NCI-H1417 treated with DMSO at 0.1 percent for 48 hours (cell line): ENCODE measurements at regions not wholly inside any gene's neighbourhood (a gene's known extent, or its start where the extent isn't known, plus 50 kb on each side); places are given as distances from the start of the nearest gene placed in this dataset.

ENCODE experiments used
- DNase-seq: peaks from one replicate; lab custom pipeline; 2025; lab: John Stamatoyannopoulos, UW

- no peak for DNase-seq
These were observed 109.7 kb downstream of the LSM3 start for GRCh38 chr3:14288177-14288788.

GRCh38 chr3:14288833-14289451 lies 110.3 kb downstream of the LSM3 start:
- no peak for DNase-seq

GRCh38 chr3:14289590-14290461 lies 111.2 kb downstream of the LSM3 start:
- DNase-seq, result no peak

- DNase-seq, result no peak
These were observed 111.6 kb upstream of the SLC6A6 start for GRCh38 chr3:14290631-14291385.

GRCh38 chr3:14295037-14295436 lies 107.4 kb upstream of the SLC6A6 start:
- no peak for DNase-seq

GRCh38 chr3:14295801-14296200 lies 106.6 kb upstream of the SLC6A6 start:
- no peak for DNase-seq

- no peak for DNase-seq
These were observed 105.1 kb upstream of the SLC6A6 start for GRCh38 chr3:14297305-14297704.

GRCh38 chr3:14297784-14298236 lies 104.6 kb upstream of the SLC6A6 start:
- DNase-seq, result no peak

GRCh38 chr3:14298442-14298841 lies 104.0 kb upstream of the SLC6A6 start:
- DNase-seq, result no peak

- no peak for DNase-seq
These were observed 103.3 kb upstream of the SLC6A6 start for GRCh38 chr3:14298991-14299555.

GRCh38 chr3:14299767-14300166 lies 102.6 kb upstream of the SLC6A6 start:
- DNase-seq, result no peak

- no peak for DNase-seq
These were observed 101.5 kb upstream of the SLC6A6 start for GRCh38 chr3:14300721-14301399.

GRCh38 chr3:14301558-14301957 lies 100.8 kb upstream of the SLC6A6 start:
- no peak for DNase-seq

GRCh38 chr3:14303336-14304100 lies 98.9 kb upstream of the SLC6A6 start:
- DNase-seq, result no peak

- DNase-seq, result no peak
These were observed 98.0 kb upstream of the SLC6A6 start for GRCh38 chr3:14304101-14305045.

GRCh38 chr3:14305324-14305723 lies 97.1 kb upstream of the SLC6A6 start:
- DNase-seq, result no peak

- no peak for DNase-seq
These were observed 96.3 kb upstream of the SLC6A6 start for GRCh38 chr3:14306142-14306541.

GRCh38 chr3:14307656-14308302 lies 94.6 kb upstream of the SLC6A6 start:
- DNase-seq, result no peak

GRCh38 chr3:14311729-14312128 lies 90.7 kb upstream of the SLC6A6 start:
- no peak for DNase-seq
